GM12873 (cell line): ENCODE measurements at regions not wholly inside any gene's neighbourhood (a gene's known extent, or its start where the extent isn't known, plus 50 kb on each side); places are given as distances from the start of the nearest gene placed in this dataset.

Source experiments
- CTCF ChIP-seq: IDR thresholded peaks from 2 replicates; pipeline ENCODE4 v1.5.1; 2012; ENCODE audit warnings: low read depth, mild to moderate bottlenecking, moderate library complexity, low read length, control low read depth; ENCODE audit not compliant: insufficient read depth; ENCODE audit errors: missing control alignments

- TF ChIP-seq CTCF = no peak
Measured at GRCh38 chr6:81026041-81026553, 726.4 kb downstream of the TENT5A start.

DNA sequence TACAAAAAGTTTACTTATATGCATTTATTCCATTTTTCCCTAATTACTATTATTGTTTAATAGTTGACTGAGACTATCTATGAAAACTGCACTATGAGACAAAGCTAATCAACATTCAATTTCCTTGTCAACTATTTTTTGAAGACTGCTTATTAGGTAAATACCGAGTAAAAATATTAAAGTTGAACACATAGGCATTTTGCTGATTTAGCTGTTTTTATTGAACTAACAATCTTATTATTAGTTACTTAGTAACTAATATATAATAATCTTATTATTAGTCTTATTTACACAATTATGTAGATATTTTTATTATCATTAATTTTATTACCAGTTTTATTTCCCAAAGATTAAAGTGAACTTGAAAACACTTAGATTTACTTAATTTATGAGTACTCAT is 728.8 kb downstream of the TENT5A start:
- no peak for TF ChIP-seq CTCF

GRCh38 chr6:81023007-81023582 is 729.4 kb downstream of the TENT5A start:
- TF ChIP-seq CTCF = no peak

- TF ChIP-seq CTCF = no peak
Measured at GRCh38 chr6:81003894-81004293, 748.6 kb downstream of the TENT5A start.

DNA sequence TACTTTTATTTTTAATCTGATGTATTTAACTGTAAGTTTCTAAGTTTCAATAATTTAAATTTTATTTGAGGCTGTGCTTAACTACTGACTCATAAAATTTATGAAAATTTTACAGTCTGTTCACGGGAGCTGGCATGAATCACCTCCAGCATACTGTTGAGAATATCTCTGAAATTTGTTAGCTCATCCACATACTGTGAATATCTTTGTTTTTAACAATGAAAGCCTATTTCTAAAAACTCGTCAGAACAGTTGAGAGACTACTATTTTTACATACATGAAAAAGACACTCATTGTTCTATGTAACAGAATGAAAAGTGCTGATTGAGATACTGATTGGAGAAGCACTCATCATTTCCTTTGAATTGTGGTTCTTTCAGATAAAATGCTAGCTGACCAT is 749.3 kb downstream of the TENT5A start:
- TF ChIP-seq CTCF = no peak

- no peak for TF ChIP-seq CTCF
Measured at GRCh38 chr6:81002126-81002525, 750.4 kb downstream of the TENT5A start.

DNA sequence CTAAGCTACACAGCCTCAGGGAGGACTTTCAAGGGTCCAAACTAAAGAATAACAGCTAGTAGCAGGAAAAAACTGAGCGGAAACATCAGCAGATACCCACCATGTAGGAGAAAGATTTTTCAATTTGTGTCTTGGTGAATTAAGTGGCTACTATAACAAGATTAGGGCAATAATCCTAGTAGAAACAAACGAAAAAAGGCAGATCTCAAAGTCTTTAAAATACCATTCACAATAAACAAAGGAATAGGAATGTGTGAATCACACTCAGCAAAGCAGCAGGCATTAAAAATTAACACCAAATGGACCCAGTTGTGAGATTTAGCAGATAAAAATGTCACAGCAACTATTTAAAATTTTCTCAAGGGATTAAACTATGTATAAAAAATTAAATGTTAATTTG is 761.2 kb downstream of the TENT5A start:
- no peak for TF ChIP-seq CTCF
